DMS153 treated with DMSO at 0.1 percent for 48 hours (cell line): ENCODE measurements at regions not wholly inside any gene's neighbourhood (a gene's known extent, or its start where the extent isn't known, plus 50 kb on each side); places are given as distances from the start of the nearest gene placed in this dataset.

ENCODE experiments used
- DNase-seq: peaks from one replicate; lab custom pipeline; 2025; ENCODE audit not compliant: unreplicated experiment; lab: John Stamatoyannopoulos, UW

GRCh38 chr3:164179110-164179774 is 899.1 kb downstream of the SI start:
- DNase-seq, result no peak

- DNase-seq, result no peak
These were observed 904.2 kb downstream of the SI start for GRCh38 chr3:164174059-164174458.

GRCh38 chr3:164155400-164155799 is 922.9 kb downstream of the SI start:
- DNase-seq, result no peak

- DNase-seq, result no peak
These were observed 933.5 kb downstream of the SI start for GRCh38 chr3:164144824-164145223.

- DNase-seq, result no peak
These were observed 945.4 kb downstream of the SI start for GRCh38 chr3:164132878-164133277.

- DNase-seq, result no peak
These were observed 964.6 kb downstream of the SI start for GRCh38 chr3:164113371-164114332.

- DNase-seq, result no peak
These were observed 981.9 kb downstream of the SI start for GRCh38 chr3:164096352-164096751.

GRCh38 chr3:164095949-164096348 is 982.3 kb downstream of the SI start:
- no peak for DNase-seq

GRCh38 chr3:164095279-164095678 is 983.0 kb downstream of the SI start:
- no peak for DNase-seq

- no peak for DNase-seq
These were observed 983.8 kb downstream of the SI start for GRCh38 chr3:164094546-164094945.

GRCh38 chr3:164080208-164080607 is 998.1 kb downstream of the SI start:
- no peak for DNase-seq

- no peak for DNase-seq
These were observed 1014.0 kb downstream of the SI start for GRCh38 chr3:164064298-164064697.

- DNase-seq, result no peak
These were observed 1017.4 kb downstream of the SI start for GRCh38 chr3:164060923-164061322.

- no peak for DNase-seq
These were observed 1028.4 kb downstream of the SI start for GRCh38 chr3:164049847-164050246.

- DNase-seq, result no peak
These were observed 1029.8 kb downstream of the SI start for GRCh38 chr3:164048451-164048850.

- no peak for DNase-seq
These were observed 1037.3 kb downstream of the SI start for GRCh38 chr3:164040991-164041390.

GRCh38 chr3:164030194-164030593 is 1048.1 kb downstream of the SI start:
- DNase-seq, result no peak

- no peak for DNase-seq
These were observed 1053.5 kb downstream of the SI start for GRCh38 chr3:164024786-164025185.

- no peak for DNase-seq
These were observed 1054.8 kb downstream of the SI start for GRCh38 chr3:164023480-164023879.

- DNase-seq, result no peak
These were observed 1059.8 kb downstream of the SI start for GRCh38 chr3:164018500-164018899.

- no peak for DNase-seq
These were observed 1070.5 kb downstream of the SI start for GRCh38 chr3:164007765-164008164.

GRCh38 chr3:164004205-164004604 is 1074.1 kb downstream of the SI start:
- no peak for DNase-seq
